Kidney (tissue), 13 donors: ENCODE measurements at regions not wholly inside any gene's neighbourhood (a gene's known extent, or its start where the extent isn't known, plus 50 kb on each side); places are given as distances from the start of the nearest gene placed in this dataset.
A peak's percentile ranks its signal among the peaks of the same experiment; 100 is the strongest.

Experiments
- DNase-seq, 5 donors: peaks; one replicate each; pipeline ENCODE4 v3.0.0-alpha.2; 2013 to 2020
- FAIRE-seq: peaks from 2 replicates; lab custom pipeline; 2012; peaks lifted over from hg19 to GRCh38; lab: Jason Lieb, UNC
- H3K27ac ChIP-seq, 2 donors: one replicate each; pipeline ENCODE4 v1.7.0; 2013; ENCODE audit warnings: low read depth in 2 of 2, low read length in 2 of 2, inconsistent platforms in 1 of 2
- H3K27me3 ChIP-seq: one replicate; pipeline ENCODE4 v1.7.1; 2013; ENCODE audit warnings: low read length, inconsistent platforms; ENCODE audit not compliant: control insufficient read depth, insufficient read depth
- H3K36me3 ChIP-seq, 3 donors: one replicate each; pipeline versions ENCODE4 v1.7.0 to v1.7.1; 2013; ENCODE audit warnings: low read length in 3 of 3, control low read depth in 1 of 3, inconsistent platforms in 1 of 3; ENCODE audit not compliant: insufficient read depth in 3 of 3, control insufficient read depth in 2 of 3
- H3K4me1 ChIP-seq, 3 donors: one replicate each; pipeline versions ENCODE4 v1.7.0 to v1.7.1; 2013; ENCODE audit warnings: low read length in 3 of 3, inconsistent platforms in 1 of 3, low read depth in 1 of 3; ENCODE audit not compliant: control insufficient read depth in 2 of 3, insufficient read depth in 2 of 3
- H3K4me3 ChIP-seq, 3 donors: one replicate each; pipeline versions ENCODE4 v1.7.0 to v1.8.1; 2013; ENCODE audit warnings: low read length in 3 of 3, control low read depth in 1 of 3, inconsistent platforms in 1 of 3
- H3K9ac ChIP-seq, 3 donors: one replicate each; pipeline versions ENCODE4 v1.7.0 to v1.7.1; 2013; ENCODE audit warnings: low read length in 3 of 3, control low read depth in 1 of 3, inconsistent platforms in 1 of 3
- H3K9me3 ChIP-seq, 3 donors: one replicate each; pipeline versions ENCODE4 v1.7.0 to v1.7.1; 2013; ENCODE audit warnings: low read length in 3 of 3, control low read depth in 1 of 3, inconsistent platforms in 1 of 3; ENCODE audit not compliant: control insufficient read depth in 2 of 3, insufficient read depth in 1 of 3
- CTCF ChIP-seq: IDR thresholded peaks from 3 replicates; pipeline ENCODE4 v1.5.1; 2012; ENCODE audit warnings: mild to moderate bottlenecking, moderate library complexity, borderline replicate concordance; ENCODE audit not compliant: insufficient read depth; ENCODE audit errors: extremely low read depth
- intact Hi-C: fragments of 100-400 bp; cut with DNase I; formaldehyde crosslinking; loops from one replicate; pipeline ENCODE4 v1.11.1; 2022
- donor health status: control.
- donor health status: control.
- donor health status: control.
- donor health status: control.
- donor health status: control.
- donor health status: DM: yes; HTN: yes; CAD: no.
- donor health status: Normal renal cell carcinoma (clear cell type).

GRCh38 chr4:52250154-52250553 is 199.1 kb downstream of the SPATA18 start:
- H3K9ac ChIP-seq, result no peak overlapping the region
- H3K4me3 ChIP-seq, result no peak overlapping the region
- no peak overlapping the region for H3K27ac ChIP-seq
- intact Hi-C loops, result no loop called here
- TF ChIP-seq CTCF, result no peak
- H3K4me1 ChIP-seq, result no peaks in the 10 kb centered on the region
- DNase-seq (peak in 3 of 5 donors; percentile 27 to 91 (median 55)), FAIRE-seq (no peak)
- H3K36me3 ChIP-seq, result no peaks in the 10 kb centered on the region
- H3K27me3 ChIP-seq, result no peaks in the 10 kb centered on the region
- no peaks in the 10 kb centered on the region for H3K9me3 ChIP-seq

- Histone ChIP-seq H3K4me3 (no peak overlapping the region), H3K27ac (no peak overlapping the region), H3K4me1 (no peaks in the 10 kb centered on the region), H3K9ac (no peak overlapping the region), H3K36me3 (no peaks in the 10 kb centered on the region), H3K9me3 (no peaks in the 10 kb centered on the region), H3K27me3 (no peaks in the 10 kb centered on the region)
- TF ChIP-seq CTCF, result no peak
- intact Hi-C loops, result no loop called here
- DNase-seq, result no peak
- FAIRE-seq, result no peak
These were observed 200.8 kb downstream of the SPATA18 start for GRCh38 chr4:52251864-52252263.

- intact Hi-C loops, result no loop called here
- no peak for TF ChIP-seq CTCF
- no peaks in the 10 kb centered on the region for H3K4me1 ChIP-seq
- no peaks in the 10 kb centered on the region for H3K36me3 ChIP-seq
- H3K9me3 ChIP-seq, result no peaks in the 10 kb centered on the region
- no peaks in the 10 kb centered on the region for H3K27me3 ChIP-seq
- DNase-seq (no peak), FAIRE-seq (no peak)
- no peak overlapping the region for H3K9ac ChIP-seq
- H3K27ac ChIP-seq, result no peak overlapping the region
- no peak overlapping the region for H3K4me3 ChIP-seq
These were observed 201.9 kb downstream of the SPATA18 start for GRCh38 chr4:52253025-52253424.

GRCh38 chr4:52256522-52256921 is 205.4 kb downstream of the SPATA18 start:
- Histone ChIP-seq H3K9me3 (no peaks in the 10 kb centered on the region), H3K27ac (no peak overlapping the region), H3K4me1 (no peaks in the 10 kb centered on the region), H3K9ac (no peak overlapping the region), H3K27me3 (no peaks in the 10 kb centered on the region), H3K36me3 (no peaks in the 10 kb centered on the region), H3K4me3 (no peak overlapping the region)
- intact Hi-C loops, result no loop called here
- FAIRE-seq, result no peak
- no peak for TF ChIP-seq CTCF
- no peak for DNase-seq
